SH-SY5Y (cell line): ENCODE measurements at regions not wholly inside any gene's neighbourhood (a gene's known extent, or its start where the extent isn't known, plus 50 kb on each side); places are given as distances from the start of the nearest gene placed in this dataset.

Source experiments
- GATA2 ChIP-seq: IDR thresholded peaks from 2 replicates; pipeline ENCODE4 v1.6.1; 2011; ENCODE audit warnings: mild to moderate bottlenecking, low read depth, low read length
- GATA3 ChIP-seq: IDR thresholded peaks from 2 replicates; pipeline ENCODE4 v1.6.1; 2011; ENCODE audit warnings: low read depth, mild to moderate bottlenecking, low read length, moderate library complexity

- TF ChIP-seq GATA2 = no peak
- TF ChIP-seq GATA3 = no peak
Measured at GRCh38 chr17:53490447-53490968, 332.2 kb upstream of the KIF2B start.
